ENCODE measurements at regions not wholly inside any gene's neighbourhood (a gene's known extent, or its start where the extent isn't known, plus 50 kb on each side); places are given as distances from the start of the nearest gene placed in this dataset.

- DNase-seq (ENCODE audit: low spot score) = no peak
- TF ChIP-seq CTCF (IDR thresholded peaks at IDR 0.05; ENCODE audit: extremely low read depth, missing control alignments) = no peak
Observed at GRCh38 chr5:98128271-98128670, 645.2 kb upstream of the RGMB start.

GRCh38 chr5:98128846-98129245, 644.6 kb upstream of the RGMB start:
- no peak for TF ChIP-seq CTCF (IDR thresholded peaks at IDR 0.05; ENCODE audit: extremely low read depth, missing control alignments)

GRCh38 chr5:98130261-98131035, 643.0 kb upstream of the RGMB start:
- no peak for DNase-seq (ENCODE audit: low spot score)
- TF ChIP-seq CTCF (IDR thresholded peaks at IDR 0.05; ENCODE audit: extremely low read depth, missing control alignments) = no peak

More at GRCh38 chr5:98128846-98129245, 644.6 kb upstream of the RGMB start:
- DNase-seq (ENCODE audit: low spot score) = no peak

GRCh38 chr5:98144116-98144515, 629.3 kb upstream of the RGMB start:
- no peak for DNase-seq (ENCODE audit: low spot score)
- no peak for TF ChIP-seq CTCF (IDR thresholded peaks at IDR 0.05; ENCODE audit: extremely low read depth, missing control alignments)

GRCh38 chr5:98144710-98145109, 628.8 kb upstream of the RGMB start:
- DNase-seq (ENCODE audit: low spot score) = no peak

GRCh38 chr5:98157368-98157767, 616.1 kb upstream of the RGMB start:
- TF ChIP-seq CTCF (IDR thresholded peaks at IDR 0.05; ENCODE audit: extremely low read depth, missing control alignments) = no peak
- DNase-seq (ENCODE audit: low spot score) = no peak

More at GRCh38 chr5:98144710-98145109, 628.8 kb upstream of the RGMB start:
- TF ChIP-seq CTCF (IDR thresholded peaks at IDR 0.05; ENCODE audit: extremely low read depth, missing control alignments) = no peak

- no peak for DNase-seq (ENCODE audit: low spot score)
- TF ChIP-seq CTCF (IDR thresholded peaks at IDR 0.05; ENCODE audit: extremely low read depth, missing control alignments) = no peak
Observed at GRCh38 chr5:98158440-98158839, 615.0 kb upstream of the RGMB start.

Measured in GM20000 (cell line).